Activated effector memory CD4-positive, alpha-beta T cell treated with anti-CD3 and anti-CD28 coated beads, Interleukin-2, amount 50 U/mL, for 16 hours (primary cell): ENCODE measurements at regions not wholly inside any gene's neighbourhood (a gene's known extent, or its start where the extent isn't known, plus 50 kb on each side); places are given as distances from the start of the nearest gene placed in this dataset.
"Not testable (repeated sequence)": the region's sequence is repeated elsewhere in the genome, so short reads cannot be mapped to it uniquely, and the experiment has no call there.

Experiments used
- DNase-seq: peaks from one replicate; pipeline ENCODE4 v3.0.0-alpha.2; 2020

DNA sequence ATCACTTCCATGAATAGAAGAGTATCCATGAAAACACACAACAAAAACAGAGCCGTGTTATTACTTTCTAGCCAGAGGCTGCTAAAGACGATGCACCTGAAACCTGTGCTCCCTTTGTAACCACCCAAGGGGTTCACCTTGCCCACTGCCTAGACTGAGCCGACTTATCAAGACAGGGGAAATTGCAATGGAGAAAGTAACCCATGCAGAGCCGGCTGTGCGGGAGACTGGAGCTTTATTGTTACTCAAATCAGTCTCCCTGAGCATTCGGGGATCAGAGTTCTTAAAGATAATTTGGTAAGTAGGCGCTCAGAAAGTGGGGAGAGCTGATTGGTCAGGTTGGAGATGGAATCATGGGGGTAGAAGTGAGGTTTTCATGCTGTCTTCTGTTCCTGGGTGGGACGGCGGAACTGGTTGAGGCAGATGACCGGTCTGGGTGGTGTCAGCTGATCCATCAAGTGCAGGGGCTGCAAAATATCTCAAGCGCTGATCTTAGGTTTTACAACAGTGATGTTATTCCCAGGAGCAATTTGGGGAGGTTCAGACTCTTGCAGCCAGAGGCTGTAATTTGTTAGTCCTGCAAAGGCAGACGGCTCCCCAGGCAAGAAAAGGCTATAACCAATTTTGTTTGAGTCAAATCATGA is 366.6 kb downstream of the PREX1 start:
- DNase-seq: no peak

DNA sequence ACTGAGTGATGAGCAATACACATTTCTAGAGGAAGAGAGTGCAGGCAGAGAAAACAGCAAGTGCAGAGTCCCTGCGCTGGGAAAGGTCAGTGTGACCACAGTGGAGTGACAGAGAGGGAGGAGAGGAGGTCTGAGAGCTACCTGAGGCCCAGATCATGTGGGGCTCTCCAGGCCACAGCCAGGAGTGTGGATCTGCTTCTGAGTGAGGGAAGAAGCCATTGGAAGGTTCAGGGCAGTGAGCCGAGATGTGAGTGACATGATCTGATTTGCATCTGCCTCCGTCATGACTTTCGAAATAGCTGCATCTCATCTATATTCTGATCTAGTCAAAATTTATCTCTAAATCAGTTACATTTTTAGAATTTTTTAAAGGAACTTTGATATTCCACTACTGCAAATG is 367.1 kb downstream of the PREX1 start:
- no peak for DNase-seq

DNA sequence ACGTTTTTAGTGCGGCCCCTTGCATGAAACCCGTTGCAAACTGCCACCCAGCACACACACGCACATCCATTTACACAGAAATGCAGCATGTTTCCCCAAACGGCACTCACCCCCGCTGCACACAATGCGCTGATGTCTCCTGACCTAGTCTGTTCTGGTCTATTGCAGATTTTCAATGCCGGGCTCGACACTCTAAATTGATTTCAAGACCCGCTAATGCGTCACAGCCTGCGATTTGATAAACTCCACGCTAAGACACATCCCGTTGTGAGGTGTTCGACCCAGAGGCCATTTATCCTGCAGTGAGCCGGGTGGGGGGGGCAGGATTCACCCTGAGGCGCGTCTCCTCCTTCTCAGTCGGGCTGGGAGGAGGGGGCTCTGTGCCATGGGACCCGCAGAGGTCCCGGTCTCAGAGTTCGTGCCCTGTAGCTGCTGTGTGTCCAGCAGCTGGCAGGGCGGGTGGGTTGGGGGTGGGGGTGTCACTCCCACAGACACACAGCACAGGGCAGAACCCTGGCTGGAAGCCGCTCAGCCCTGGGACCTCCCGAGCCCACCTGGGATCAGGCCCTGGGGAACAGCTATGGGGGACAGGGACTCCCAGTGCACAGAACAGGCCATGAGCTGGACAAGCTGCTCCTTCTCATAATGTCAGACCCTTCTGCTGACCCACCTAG is 367.9 kb downstream of the PREX1 start:
- DNase-seq: no peak

DNA sequence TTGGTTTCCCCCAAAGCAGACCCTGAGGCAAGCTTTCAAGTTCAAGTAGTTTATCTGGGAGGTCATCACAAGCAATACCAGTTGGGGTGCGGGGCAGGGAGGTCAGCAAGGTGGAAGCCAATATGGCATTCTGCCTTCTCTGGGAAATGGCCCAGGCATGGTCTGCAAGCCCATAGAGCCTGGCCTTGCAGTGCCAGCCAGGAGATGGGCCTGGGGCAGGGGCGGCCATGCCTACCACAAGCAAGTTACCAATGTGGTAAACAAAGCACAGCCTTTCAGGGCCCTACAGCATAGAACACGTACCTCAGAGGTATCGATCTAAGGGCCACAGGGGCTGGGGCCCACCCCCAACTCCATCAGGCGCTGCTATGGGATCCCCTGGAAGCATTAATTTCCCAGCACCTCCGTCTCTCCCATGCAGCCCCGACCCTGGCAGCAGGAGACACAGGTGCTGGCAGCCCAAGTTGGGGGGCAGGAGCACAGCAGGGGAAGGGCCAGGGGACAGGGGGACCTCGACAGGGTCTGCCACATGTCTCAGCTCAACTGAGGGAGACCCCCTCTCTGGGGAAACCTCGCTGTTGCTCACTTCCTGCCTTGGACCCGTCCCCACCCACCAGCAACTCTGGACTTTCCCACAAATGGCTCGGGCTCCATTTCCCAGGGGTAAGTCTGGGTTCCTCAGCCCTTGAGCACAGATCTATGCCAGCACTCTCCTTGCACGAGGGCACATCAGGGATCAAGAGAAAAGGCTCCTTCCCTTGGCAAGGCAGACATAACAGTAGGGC is 369.0 kb downstream of the PREX1 start:
- DNase-seq: no peak

DNA sequence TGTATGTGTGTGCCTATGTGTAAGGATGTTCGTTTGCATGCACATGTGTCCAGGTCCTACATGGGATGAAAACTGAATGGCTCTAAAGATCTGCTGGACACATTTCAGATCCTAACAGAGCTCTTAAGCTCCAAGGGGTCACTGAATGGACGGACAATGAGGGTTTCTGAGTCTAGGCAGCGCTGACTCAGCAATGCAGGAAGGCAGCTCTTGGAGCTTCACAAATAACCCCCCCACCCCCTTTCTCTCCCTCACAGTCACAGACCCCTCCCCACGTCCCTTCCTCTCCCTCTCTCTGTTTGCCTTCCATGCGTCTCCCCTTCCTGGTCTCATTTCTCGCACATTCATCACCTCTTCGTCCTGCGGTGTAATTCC is 369.8 kb downstream of the PREX1 start:
- no peak for DNase-seq

DNA sequence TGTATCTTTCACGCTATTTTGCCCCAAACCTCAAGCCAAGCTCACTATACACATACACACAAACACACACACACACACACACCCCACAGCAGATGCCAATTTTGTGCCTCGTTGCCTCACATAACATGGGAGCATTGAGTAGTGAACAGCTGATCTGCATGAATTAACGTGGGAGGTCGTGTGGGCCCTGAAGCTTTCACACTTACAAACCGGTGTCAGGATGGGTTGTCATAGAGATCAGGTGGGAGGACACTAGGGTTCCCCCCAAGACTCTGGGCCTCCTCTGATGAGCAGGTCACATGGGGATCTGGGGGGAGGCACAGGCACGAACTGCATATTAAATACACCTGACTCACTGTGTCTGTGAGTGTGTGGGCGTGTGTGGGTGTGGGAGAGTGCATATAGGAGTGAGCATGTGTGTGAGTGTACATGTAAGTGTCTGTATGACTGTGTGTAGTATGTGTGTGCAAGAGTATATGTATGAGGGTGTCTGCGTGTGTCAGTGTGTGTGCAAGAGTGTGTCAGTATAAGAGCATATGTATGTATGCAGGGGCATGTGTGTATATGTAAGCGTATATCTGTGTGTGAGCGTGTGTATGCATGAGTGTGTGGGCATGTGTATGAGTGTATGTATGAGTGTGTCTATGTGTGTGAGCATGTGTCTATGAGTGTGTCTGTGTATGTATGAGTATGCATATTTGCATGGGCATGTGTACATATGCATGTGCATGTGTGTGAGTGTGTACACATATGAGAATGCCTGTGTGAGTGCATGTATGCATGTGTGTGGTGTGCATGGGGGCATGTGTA is 370.4 kb downstream of the PREX1 start:
- DNase-seq: no peak

DNA sequence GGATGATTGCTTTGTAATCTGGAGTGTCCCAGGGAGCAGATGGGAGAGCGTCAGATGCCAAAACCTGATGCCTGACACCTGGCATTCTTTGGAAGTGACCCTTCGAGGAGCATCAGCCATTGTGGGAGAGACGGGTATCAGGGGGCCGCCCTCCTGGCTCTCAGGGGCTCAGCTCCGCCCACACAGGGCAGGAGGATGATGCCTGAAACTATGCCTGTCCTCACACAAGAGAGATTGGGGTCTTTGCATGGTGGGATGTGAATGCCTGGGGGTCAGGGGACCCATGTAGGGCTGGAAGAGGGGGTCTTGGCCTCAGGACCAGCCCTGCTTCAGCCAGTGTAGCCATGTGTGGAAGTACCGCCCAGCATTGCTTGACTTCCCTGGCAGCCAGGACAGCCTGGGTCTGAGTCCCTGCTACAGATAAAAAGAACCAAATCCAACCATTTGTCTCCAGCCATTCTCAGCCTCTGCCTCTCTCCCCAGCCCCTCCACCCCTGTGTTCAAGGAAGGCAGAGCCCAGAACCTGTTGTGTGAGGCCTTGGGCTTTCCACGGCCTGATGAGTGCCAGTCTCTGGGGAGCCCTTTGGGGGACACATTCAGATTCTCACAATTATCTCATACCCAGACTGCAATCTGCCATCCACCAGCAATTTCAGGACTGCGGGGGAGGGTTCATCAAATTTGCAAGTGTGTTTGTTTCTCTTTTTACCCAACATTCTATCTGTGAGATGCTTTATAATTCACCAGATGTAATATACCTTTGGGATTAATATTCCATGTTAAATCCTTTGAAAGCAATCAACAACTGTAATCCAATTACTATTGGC is 371.2 kb downstream of the PREX1 start:
- DNase-seq: no peak

DNA sequence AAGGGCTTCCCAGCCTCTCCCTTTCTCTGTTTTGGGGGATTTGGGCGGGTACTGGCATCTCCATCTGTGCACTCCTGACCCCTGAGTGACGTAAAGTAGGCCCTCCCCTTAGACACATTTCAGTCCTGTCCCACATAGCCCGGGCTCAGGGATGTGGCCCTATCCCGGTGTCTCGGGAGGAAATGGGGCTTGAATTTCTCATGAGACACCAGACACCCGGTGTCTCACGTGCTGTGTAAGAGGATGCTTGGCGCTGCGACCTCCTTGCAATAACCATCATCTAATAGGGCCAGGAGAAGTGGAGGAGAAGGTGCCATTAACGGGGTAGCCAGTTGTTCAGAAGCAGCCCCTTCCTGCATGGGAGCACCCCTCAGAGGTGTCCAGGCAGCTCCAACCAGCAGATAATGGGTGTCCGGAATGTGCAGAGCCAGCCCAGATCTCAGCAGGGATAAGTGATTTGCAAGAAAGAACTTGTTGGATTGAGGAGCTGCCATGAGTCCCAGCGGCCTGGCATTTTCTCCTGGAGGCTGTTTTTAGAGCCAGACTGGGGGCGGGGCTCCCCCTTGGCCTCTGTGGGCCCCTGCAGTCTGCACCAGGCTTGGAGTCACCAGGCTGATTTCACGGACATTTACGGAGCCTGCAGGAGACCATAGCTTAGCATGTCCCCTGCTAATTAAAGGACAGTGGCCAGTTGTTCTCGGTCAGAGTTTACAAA is 372.0 kb downstream of the PREX1 start:
- no peak for DNase-seq

DNA sequence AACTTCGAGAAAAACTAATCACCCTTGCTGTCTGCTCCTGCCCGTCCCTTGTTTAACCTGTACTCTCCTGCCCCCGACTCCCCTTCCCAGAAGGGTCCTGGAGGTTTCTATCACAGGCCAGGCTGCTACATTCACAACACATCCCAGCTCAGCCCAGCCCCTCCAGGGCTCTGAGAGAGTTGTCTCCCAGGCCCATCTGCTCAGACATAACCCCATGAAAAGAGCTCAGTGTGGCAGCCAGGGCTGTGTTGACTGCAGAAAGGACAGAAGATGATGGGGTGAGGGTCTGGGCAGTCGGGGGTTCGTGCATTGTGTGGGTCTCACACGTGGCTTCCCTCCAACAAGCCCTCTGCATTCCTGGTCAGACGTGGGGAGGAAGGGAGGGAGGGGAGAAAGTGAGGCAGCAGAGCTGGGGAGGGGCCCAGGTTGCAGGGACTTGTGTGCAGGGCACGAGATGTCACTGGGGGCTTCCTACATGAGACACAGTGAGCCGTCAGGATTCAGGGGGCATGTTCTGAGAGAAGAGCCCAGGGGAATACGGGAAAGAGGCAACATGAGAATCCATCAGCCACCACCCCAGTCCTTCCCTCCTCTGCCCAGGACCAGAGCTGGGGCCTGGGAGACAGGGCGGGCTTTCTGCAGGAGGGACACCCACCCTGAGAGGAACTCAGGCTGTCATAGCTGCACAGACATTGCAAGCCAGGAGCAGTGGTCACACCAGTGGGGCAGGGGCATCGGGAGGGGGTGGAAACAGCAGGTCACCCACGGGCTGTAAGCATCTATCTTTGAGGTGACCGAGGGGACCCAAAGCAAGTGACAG is 372.9 kb downstream of the PREX1 start:
- no peak for DNase-seq

DNA sequence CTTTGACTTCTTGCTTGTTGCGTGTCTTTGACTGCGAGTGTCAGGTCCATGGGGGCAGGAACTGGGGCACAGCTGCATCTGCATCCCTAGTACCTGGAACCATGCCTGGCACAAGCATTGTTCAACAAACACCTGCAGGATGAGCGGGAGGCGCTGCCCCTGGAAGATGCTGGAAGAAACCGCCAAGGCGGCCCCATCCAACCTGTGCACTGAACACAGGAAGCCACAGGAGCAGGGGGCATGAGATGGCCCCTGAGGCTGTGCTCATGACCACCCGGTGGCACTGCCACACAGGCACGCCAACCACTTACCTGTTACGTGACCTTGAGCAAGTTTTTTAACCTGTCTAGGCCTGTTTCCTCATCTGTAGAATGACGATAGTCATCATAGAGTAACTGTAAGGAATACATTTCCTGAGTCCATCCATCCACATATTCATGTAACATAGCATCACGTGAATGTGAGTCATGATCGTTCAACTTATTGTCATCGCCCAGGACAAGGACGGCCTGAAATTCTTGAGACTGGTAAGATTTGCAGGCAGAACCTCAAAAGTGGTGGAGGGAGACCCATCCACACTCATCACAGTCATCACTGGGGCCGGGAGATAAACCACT is 374.2 kb downstream of the PREX1 start:
- no peak for DNase-seq

DNA sequence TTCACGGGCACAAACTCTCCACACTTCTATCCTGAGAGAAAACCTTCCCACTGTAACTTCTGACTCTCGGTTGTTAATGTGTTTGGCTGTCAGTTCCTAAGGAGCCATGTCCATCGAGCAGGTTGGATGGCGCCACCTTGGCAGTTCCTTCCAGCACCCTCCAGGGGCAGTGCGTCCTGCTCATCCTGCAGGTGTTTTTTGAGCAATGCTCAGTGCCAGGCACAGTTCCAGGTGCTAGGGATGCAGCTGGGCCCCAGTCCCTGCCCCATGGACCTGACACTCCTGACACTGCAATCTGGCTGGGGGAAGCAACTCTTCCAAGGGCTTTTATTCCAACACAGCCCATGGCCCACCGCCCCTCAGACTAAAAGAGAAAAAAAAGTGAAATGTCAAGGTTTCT is 376.4 kb downstream of the PREX1 start:
- no peak for DNase-seq

DNA sequence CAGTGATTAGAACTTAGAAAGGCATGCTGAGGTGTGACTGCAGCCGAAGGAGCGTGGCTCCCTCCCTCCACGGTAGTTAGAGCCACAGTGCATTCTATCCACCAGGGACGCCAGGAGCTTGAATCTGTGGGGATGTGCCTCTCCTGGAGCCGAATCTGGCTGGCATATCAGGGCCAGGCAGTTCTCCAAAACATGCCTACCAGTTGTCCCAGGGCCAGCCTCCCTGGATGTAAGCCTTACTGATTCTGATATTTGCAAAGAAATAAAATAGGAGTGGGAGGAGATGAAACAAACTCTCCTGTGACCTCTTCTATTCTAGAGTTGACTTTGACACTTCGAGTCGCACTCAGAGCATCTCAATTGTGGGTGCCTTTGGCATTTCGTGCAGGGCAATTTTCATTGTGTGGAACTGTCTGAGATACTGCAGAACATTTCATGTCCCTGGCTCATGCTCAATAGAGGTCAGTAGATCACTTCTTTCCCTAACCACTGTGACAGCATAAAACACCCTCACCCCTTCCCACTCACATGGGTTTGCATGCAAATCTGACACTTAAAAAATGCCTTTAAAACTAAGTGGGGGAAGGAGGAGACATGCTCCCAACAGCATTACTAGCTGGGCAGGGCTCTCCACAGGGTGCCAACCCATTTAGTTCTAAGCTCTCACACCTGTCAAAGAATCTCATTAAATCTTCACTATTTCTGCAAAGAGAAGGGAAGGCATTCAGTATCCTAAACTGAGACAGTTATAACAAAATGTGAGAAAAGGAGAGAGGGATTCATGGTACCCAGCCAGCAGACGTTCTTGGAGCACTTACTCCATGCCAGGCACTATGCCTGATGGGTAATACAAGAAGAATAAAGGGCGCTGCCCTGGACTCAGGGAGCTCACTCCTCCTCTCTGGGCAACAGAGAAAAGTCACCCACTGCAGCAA is 378.9 kb downstream of the PREX1 start:
- DNase-seq: no peak

DNA sequence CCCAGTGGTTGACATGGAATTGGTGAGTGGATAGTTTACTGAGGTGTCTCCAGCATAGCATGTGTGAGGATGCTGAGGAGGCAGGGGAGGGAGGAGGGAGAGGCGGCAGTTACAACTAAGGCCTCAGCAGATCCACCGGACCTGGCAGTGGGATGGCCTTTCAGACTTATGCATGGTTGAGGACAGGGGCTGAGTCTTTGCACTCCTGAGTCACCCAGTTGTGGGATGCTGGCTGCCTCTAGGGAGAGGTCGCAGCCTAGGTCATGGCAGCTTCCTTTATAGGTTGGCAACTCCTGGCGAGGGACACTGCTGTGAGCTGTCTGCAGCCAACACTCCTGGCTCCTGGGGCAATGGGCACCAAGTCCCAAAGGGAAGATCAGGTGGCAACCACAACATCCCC is 380.3 kb downstream of the PREX1 start:
- DNase-seq: no peak

DNA sequence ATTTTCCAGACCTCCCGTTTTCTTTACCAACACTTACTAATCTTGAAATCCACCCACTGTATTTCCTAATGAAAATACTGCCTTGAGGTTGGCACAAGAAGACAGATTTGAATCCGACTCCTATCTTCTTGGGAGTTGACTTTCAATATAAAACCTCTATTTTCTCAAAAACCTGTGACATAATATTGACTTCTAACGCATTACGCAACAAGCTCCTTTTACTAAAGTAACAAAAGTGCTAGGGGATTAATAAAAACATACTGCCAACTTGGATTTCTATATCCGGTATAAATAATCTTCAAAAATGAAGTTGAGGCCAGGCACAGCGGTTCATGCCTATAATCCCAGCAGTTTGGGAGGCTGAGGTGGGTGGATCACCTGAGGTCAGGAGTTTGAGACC is 382.0 kb downstream of the PREX1 start:
- DNase-seq: no peak

DNA sequence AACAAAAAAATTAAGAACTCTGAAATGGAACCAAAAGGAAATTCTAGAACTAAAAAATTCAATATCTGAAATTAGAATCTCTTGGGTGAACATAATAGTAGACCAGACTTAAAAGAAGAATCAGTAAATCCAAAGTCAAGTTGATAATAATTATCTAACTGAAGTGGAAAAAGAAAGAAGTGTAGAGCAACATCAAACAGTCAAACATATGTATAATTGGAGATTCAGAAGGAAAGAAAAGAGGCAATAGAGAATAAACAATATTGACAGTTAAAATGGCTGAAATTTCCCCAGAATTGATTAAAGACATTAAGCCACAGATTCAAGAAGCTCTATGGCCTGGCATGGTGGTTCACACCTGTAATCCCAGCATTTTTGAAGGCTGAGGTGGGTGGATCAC is 383.6 kb downstream of the PREX1 start:
- DNase-seq: no peak

DNA sequence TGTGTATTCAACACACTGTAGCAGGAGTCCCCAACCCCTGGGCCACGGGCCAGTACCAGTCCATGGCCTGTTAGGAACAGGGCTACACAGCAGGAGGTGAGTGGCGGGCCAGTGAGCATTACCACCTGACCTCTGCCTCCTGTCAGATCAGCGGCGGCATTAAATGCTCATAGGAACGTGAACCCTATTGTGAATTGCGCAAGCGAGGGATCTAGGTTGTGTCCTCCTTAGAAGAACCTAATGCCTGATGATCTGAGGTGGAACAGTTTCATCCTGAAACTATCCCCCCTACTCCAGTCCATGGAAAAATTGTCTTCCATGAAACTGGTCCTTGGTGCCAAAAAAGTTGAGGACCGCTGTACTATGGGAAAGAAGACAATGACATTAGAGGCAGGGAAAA is 386.9 kb downstream of the PREX1 start:
- no peak for DNase-seq

DNA sequence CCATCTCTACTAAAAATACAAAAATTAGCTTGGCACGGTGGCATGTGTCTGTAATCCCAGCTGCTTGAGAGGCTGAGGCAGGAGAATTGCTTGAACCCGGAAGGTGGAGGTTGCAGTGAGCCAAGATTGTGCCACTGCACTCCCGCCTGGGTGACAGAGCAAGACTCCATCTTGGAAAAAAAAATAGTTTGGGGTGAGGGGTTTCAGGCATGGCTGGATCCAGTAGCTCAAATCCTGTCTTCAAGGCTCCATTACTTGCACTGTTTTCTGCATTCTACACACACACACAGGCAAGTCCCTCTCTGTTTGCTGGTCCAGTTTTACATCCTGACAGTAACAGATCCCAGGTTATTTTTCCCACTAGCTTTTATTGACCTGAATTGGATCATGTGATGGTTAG is 387.5 kb downstream of the PREX1 start:
- not testable (repeated sequence) for DNase-seq

DNA sequence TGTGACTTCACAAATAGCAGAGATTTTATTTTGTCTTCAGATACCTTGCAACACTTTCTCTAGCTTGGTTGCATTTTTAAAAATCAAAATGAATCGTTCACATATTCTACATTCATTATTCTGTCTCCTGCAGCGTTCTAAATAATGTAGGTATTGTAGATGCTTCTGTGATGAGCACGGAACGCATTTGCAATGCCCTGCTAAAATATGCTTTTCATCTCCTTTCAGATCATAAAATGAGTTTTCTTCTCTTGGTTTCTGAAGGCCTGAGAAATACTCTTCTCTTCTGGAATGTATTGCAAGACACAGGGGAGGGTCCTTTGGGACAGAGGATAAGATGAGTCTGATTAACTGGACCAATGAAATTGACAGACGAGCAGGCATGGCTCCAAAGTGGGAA is 390.7 kb downstream of the PREX1 start:
- no peak for DNase-seq

DNA sequence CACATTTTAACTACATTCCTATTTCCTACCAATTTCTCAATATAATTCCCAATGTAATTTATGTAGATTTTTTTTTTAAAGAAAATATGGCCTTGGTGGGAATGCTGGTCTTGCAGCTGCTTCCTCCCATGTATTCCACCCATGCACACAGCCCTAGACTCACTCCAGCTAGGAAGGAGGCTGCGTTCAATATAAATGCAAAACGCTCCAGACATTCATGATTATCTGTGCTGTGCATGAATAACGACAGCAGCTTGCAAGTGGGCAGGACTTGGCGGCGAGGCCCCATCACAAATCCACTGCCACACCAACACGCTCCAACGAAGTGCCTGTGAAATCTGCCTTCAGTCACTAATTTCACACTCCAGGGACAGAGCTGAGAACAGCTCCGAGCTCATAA is 391.2 kb downstream of the PREX1 start:
- not testable (repeated sequence) for DNase-seq
